ENCODE measurements at regions not wholly inside any gene's neighbourhood (a gene's known extent, or its start where the extent isn't known, plus 50 kb on each side); places are given as distances from the start of the nearest gene placed in this dataset.
A peak's percentile ranks its signal among the peaks of the same experiment; 100 is the strongest.

DNA sequence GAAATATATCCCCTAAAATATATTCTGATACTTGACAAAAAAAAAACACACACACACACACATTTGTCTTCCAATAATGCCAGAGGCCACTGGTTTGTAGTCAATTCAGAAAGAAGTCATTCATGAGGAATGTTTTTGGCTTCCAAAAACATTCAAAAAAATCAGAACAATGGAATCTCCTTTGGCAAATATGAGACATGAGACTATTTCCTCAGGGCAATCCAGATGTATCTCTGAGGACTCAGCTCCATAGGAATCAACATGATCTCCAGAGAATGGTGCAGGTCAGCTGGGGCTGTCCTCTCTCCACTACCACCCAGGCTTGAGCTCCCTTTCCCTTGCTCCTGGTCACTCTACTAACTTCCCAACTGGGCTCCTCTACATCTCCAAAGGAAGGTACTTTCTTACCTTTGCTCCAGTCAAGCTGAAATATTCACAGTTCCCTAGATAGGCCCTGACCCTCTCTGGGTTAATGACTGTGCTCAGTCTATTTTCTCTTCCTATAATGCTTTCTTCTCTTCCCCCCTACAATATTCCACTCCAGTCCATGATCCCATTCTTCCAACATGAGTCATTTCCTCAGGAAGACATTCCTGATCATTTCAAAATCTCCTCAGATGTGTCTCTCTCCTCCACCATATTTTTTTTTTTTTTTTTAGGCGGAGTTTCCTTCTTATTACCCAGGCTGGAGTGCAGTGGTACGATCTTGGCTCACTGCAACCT is 145.3 kb downstream of the C1D start:
- no peak for DNase-seq

DNA sequence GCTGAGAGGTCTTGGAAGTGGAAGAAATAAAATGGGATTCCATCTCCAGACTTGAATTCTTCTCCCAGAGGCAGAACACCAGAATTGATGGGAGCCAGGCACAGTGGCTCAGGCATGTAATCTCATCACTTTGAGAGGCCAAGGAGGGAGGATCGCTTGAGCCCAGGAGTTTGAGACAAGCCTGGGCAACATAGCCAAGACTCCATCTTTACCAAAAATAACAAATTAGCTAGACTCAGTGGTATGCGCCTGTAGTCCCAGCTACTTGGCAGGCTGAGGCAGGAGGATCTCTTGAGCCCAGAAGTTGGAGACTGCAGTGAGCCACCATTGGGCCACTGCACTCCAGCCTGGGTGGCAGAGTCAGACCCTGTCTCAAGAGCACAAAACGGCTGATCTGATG is 144.3 kb downstream of the C1D start:
- no peak for DNase-seq

- DNase-seq = no peak
Measured at GRCh38 chr2:67919490-67919889, 143.3 kb downstream of the C1D start.

GRCh38 chr2:67922080-67922785 is 140.6 kb downstream of the C1D start:
- no peak for DNase-seq

GRCh38 chr2:67923696-67924095 is 139.1 kb downstream of the C1D start:
- DNase-seq = no peak

GRCh38 chr2:67927501-67927900 is 135.3 kb downstream of the C1D start:
- no peak for DNase-seq

GRCh38 chr2:67930156-67930555 is 132.6 kb downstream of the C1D start:
- no peak for DNase-seq

GRCh38 chr2:67936969-67937368 is 125.8 kb downstream of the C1D start:
- no peak for DNase-seq

GRCh38 chr2:67938053-67938452 is 124.8 kb downstream of the C1D start:
- no peak for DNase-seq

DNA sequence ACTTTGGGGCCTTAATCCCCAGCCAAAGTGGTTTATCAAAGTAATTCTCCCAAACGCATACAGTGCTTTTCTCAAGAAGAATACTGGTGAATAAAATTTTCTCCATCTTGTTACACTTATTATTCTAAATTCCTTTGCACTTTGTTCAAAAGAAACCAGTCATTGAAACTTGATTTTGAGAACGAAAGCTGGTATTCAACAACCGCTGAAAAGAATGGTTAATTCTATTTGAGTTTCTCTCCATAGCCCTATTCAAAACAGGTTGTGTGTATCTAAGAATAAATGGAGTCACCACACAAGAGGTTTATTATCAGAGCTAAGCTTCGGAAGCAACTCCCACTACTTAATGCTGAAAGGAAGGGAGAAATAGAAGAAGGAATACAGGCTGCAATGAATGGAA is 117.7 kb downstream of the C1D start:
- DNase-seq = no peak

DNA sequence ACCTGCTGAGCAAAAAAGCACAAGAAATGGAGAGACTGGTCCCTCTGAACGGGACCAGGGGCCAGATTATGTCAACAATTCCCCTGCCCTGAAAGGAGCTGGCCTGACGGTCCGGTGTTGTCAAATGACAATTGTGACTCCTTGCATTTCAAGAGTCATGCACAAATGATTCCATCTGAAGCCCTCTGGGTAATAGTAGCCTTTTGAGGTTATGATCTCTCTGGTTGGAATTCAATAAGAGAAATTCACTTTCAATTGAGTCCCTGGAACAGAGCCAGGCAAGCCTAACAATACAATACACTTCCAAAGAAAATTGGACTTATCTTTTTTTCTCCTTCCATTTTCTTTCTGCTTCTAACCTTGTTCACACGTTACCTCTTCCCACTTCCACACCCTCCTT is 116.9 kb downstream of the C1D start:
- no peak for DNase-seq

DNA sequence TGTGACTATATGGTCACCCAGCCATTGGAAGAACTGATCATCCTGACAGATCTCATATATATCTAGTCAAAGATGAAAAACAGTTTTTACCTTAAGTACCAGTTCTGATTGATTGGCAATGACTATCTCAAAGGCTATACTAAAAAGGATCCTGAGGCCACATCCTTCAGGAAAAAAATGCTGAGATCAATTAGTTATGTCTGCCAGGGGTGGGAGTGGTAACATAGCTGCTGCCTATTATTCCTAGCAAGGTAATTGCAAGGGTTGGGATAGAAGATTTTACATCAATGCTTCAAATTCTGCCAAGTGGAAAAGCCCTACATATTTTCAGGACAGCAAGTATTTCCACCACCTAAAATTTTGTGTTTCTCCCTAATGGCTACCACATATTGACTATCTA is 114.7 kb downstream of the C1D start:
- no peak for DNase-seq

- DNase-seq = no peak
Measured at GRCh38 chr2:67948506-67948905, 114.3 kb downstream of the C1D start.

DNA sequence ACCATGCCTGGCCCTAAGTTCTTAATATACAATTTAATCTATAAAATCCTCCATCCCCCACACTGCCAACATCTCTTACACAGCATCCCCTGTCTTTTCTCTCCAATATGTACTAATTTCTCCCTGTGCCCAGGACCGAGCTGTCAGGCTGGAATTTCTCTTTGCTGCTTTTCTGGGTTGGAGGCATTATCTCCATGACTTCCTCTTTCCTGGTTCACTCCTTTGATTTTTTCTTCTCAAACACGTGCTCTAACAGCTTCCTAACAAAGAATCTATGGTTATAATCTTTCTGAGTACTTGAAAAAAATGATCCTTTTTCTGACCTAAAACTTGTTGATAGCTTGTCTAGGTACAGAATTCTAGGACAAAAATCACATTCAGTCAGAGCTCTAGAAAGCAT is 112.8 kb downstream of the C1D start:
- DNase-seq = no peak

DNA sequence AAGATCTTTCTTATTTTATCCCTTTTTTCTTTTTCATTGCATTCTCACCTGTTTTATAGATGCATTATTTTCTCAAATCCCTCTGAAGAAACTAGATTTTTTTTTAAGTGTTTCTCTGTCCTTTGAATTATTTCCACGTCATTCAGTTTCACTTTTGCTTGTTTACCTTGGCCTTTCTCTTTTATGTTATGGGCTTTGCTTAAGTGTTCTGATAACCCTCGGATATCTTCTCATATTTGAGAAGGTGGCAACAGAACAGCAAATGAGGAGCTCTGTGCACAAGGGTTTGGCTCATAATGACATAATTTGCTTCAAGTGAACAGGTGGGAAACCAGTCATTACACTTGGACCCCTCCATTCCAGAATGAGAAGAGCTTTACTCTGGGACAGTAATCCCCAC is 111.9 kb downstream of the C1D start:
- no peak for DNase-seq

GRCh38 chr2:67952066-67952465 is 110.7 kb downstream of the C1D start:
- DNase-seq = no peak

DNA sequence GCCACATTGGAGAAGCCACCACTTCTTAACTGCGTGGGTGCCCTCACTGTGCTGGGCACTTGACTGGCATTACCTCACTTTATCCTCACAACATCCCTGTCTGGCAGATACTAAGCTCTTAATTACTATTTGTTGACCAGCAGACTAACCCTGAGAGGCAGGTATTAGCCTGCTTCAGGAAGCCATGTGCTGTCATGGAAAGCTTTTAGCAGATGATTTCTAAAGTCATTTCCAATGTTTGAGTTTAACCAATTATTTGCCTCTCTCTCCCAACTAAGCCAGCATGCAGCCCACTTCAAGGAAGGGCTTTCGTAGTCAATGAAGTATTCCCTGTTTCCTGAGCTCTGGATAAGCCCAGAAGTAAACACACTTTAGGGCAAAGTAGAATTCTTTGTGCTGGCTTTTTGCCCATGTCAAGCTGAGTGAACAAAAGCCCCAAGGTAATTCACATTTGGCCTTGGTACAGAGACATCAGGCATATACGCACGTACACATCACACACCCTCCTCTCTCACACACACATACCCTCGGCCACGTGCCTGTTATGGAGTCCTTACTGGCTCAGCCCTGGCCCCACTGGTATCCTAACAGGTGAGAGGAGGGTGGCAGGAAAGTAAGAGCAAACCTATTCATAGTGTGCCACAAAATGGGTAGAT is 108.6 kb downstream of the C1D start:
- DNase-seq = peak; percentile 27

DNA sequence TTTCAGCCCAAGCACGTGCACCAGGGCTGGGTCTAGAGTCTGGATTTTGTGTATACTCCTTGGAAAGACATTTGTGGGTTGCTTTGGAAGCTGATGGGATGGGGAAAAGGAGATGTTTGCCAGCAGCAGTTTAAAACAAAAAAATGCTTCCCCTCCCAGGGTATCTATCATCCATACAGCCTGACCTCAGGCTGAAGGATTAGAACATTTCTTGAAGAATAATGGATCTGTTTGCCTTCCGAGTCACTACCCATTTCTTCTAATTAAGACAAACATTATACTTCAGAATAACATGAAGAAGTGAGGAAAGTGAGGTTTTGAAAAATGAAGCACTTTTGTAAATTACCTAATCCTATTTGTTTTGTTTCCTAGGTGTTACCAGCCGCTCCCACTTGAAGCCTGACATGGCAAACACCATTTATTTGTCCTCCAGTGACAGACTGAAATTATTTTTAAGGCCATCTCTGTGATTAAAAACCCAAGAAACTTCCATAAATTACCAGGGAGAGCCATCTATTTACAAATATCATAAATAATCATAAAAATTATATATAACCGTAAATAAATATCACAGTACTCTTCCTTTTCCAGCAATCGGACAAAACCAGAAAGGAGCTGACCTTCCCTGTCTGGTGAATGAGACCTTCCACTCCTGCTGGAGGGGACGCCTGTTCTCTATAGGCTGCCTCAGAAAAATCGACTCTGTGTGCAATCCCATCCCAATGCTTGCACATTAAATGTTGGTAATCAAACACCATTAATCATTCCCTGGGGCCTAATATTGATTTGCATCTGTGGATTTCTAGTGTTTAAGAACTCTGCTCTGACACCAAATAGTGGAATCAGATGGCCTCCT is 106.8 kb downstream of the C1D start:
- no peak for DNase-seq

DNA sequence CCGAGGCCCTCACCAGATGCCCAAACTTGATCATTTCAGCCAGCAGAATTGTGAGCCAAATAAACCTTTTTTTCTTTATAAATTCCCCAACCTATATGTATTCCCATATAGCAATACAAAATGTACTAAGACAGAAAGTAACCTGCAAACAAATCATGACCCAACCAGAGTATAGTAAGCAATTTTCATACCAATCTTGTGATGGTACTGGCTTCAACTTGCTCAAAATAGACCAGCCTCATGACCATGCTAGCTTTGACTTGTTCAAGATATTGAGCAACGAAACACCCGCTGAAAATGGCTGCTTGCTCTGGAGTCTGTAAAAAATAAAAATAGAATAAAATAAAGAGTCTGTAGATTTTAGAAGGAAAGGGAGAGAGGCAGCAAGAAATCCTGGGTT is 97.6 kb downstream of the C1D start:
- no peak for DNase-seq

DNA sequence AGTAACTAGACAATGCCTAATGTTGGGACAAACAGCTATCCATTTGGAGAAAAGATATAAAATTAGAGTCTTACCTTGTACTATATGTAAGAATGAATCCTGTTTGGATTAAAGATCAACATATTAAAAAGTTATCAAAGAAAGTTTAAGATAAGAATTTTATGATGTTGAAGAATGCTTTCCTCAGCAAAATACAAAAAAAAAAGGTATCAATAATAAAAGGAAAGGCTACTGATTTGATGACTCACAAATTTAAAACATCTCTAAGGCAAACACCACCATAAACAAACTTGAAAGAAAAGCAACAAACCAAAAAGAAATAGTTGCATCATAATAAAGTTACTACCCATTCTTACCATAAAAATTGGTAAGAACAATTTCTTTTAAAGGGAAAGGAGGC is 92.7 kb downstream of the C1D start:
- DNase-seq = no peak

DNA sequence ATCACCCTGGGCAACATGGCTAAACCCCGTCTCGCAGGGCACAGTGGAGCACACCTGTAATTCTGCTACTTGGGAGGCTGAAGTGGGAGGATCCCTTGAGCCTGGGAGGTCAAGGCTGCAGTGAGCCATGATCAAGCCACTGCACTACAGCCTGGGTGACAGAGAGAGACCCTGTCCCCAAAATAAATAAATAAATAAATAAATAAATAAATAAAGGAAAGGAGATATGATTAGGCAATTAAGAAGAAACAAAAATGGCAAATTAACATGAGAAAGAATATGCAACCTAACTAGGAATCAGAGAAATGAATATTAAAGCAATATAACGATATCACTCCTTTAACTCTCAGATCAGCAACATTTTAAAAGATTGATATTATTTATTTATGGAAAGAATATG is 92.3 kb downstream of the C1D start:
- DNase-seq = no peak

DNA sequence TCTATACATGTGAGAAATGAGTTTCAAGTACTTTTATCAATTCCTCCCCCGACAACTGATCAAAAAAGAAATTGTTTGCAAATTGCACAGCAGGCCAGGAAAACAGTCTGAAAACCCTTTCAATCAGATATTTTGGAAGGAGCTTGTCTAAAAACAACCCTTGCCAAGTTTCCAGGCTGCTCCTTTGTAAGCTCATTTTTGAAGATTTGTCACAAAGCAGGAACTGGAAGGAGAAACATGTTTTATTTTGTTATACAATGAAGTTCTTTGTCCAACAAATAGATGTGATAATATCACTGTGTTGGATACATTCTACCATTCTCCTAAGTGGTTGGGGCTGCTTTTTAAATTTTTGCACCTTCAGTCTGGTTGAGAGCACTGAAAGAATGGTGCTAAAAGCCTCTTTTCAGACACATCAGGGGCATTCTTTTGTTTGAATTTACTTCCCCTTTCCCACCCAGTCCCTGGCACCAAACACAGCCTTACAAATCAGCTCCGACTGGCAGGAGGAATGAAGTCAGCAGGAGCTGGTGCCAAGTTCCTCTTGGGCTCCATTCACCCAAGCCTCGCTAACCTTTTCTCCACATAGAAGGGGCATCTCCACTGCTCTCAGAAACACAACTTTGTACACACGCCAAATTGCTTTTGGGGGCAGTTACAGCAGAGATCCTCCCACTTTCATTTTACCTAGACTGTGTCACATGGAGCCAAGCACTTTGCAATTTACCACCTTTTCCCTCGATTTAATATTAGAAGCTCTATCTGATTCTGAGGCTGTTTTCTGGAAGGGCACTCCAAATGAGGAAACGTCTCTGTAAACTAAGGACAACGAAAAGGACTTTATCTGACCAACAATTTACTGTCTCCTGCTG is 88.0 kb downstream of the C1D start:
- no peak for DNase-seq
